ENCODE measurements at regions not wholly inside any gene's neighbourhood (a gene's known extent, or its start where the extent isn't known, plus 50 kb on each side); places are given as distances from the start of the nearest gene placed in this dataset.

- ChIA-PET POLR2A (no interaction called here), CTCF (no interaction called here)
- no peak for DNase-seq (ENCODE audit: low read depth, low spot score)
- TF ChIP-seq, protein P1, sequence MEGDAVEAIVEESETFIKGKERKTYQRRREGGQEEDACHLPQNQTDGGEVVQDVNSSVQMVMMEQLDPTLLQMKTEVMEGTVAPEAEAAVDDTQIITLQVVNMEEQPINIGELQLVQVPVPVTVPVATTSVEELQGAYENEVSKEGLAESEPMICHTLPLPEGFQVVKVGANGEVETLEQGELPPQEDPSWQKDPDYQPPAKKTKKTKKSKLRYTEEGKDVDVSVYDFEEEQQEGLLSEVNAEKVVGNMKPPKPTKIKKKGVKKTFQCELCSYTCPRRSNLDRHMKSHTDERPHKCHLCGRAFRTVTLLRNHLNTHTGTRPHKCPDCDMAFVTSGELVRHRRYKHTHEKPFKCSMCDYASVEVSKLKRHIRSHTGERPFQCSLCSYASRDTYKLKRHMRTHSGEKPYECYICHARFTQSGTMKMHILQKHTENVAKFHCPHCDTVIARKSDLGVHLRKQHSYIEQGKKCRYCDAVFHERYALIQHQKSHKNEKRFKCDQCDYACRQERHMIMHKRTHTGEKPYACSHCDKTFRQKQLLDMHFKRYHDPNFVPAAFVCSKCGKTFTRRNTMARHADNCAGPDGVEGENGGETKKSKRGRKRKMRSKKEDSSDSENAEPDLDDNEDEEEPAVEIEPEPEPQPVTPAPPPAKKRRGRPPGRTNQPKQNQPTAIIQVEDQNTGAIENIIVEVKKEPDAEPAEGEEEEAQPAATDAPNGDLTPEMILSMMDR (IDR thresholded peaks at IDR 0.05; ENCODE audit: low read depth, low read length): no peak
- H3K9me3 ChIP-seq (ENCODE audit: control insufficient read depth, insufficient read depth, low read length): no peaks in the 10 kb centered on the region
- H3K27me3 ChIP-seq (ENCODE audit: control insufficient read depth, insufficient read depth, low read length): no peaks in the 10 kb centered on the region
- no peak overlapping the region for H3K4me3 ChIP-seq (ENCODE audit: low read depth, low read length)
- H3K27ac ChIP-seq (ENCODE audit: low read depth, low read length): no peak overlapping the region
Measured at GRCh38 chr20:6360766-6361165, 237.9 kb upstream of the FERMT1 start.

- Histone ChIP-seq H3K4me3 (ENCODE audit: low read depth, low read length) (no peak overlapping the region), H3K27me3 (ENCODE audit: control insufficient read depth, insufficient read depth, low read length) (no peaks in the 10 kb centered on the region), H3K27ac (ENCODE audit: low read depth, low read length) (no peak overlapping the region), H3K9me3 (ENCODE audit: control insufficient read depth, insufficient read depth, low read length) (no peaks in the 10 kb centered on the region)
- POLR2A ChIA-PET: no interaction called here
- DNase-seq (ENCODE audit: low read depth, low spot score): no peak
- TF ChIP-seq, protein P1 (IDR thresholded peaks at IDR 0.05; ENCODE audit: low read depth, low read length): no peak
- CTCF ChIA-PET: no interaction called here
Measured at GRCh38 chr20:6355754-6356451, 233.1 kb upstream of the FERMT1 start.

DNA sequence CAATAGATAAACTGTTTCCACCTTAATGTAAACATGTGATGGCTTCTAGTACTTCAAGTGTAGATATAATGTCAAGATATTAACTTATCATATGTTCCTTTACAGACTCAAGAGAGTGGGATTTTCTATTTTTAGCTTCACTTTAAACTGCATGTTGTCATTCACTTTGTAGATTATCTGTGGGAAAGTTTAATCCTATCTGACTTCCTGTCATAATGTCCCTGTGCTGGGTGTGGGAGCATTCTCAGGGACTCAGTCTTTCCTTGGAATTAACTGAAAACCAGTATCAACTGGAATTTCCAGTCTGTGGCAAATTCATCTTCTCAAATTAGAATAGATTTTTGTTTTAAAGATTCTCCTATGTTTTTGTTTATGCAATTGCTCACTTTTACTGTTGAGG, 226.1 kb upstream of the FERMT1 start:
- Histone ChIP-seq H3K9me3 (ENCODE audit: control insufficient read depth, insufficient read depth, low read length) (no peaks in the 10 kb centered on the region), H3K27ac (ENCODE audit: low read depth, low read length) (no peak overlapping the region), H3K27me3 (ENCODE audit: control insufficient read depth, insufficient read depth, low read length) (no peaks in the 10 kb centered on the region), H3K4me3 (ENCODE audit: low read depth, low read length) (no peak overlapping the region)
- ChIA-PET CTCF (interaction anchor here (1.4 kb wide), 1 partner anchor 33 kb away, joined by 4 read pairs; no protein-coding TSS in a partner anchor), POLR2A (no interaction called here)
- no peak for DNase-seq (ENCODE audit: low read depth, low spot score)
- TF ChIP-seq, protein P1 (IDR thresholded peaks at IDR 0.05; ENCODE audit: low read depth, low read length): no peak

DNA sequence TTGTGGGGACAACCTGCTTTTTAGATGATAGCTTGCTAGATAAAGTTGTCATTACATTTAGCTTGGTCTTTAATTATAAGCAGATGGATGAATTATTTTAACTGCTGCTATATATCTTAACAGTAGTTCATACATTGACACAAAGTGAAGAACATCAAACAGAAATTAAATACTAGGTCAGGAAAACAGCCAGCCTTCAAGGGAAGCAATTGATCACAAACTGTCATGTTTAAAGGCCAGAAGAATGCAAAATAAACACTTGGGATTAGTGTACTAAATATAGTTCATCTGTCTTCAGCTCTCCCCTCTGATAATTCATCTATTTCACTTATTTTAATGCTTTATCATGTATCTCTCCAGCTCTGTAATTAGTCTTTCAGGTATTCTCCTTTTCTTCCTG, 225.1 kb upstream of the FERMT1 start:
- POLR2A ChIA-PET: no interaction called here
- CTCF ChIA-PET: no interaction called here

DNA sequence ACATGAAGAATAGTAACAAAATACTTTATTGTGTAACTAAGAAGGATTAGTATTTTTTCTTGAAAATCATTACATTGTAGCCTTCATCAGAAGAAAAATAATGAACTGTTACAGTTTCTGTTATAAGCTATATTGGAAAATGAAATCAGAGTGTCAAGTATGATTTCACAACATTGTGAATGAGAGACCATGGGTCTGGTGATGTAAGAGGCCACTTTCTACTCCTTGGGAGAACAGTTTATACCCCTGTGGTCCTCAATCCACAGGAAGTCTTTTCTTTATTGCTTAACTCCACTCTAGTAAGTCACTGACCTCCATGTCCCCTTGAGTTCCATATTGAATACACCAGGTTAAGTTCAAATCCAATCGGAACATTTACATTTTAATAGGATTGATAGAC, 218.7 kb upstream of the FERMT1 start:
- Histone ChIP-seq H3K27me3 (ENCODE audit: control insufficient read depth, insufficient read depth, low read length) (no peaks in the 10 kb centered on the region), H3K27ac (ENCODE audit: low read depth, low read length) (no peak overlapping the region), H3K4me3 (ENCODE audit: low read depth, low read length) (no peak overlapping the region), H3K9me3 (ENCODE audit: control insufficient read depth, insufficient read depth, low read length) (no peaks in the 10 kb centered on the region)
- TF ChIP-seq, protein P1 (IDR thresholded peaks at IDR 0.05; ENCODE audit: low read depth, low read length): no peak
- CTCF ChIA-PET: interaction anchor here (1.6 kb wide), 1 partner anchor 76 kb away, joined by 6 read pairs; no protein-coding TSS in a partner anchor
- POLR2A ChIA-PET: no interaction called here
- DNase-seq (ENCODE audit: low read depth, low spot score): no peak

More for the DNA sequence above, 225.1 kb upstream of the FERMT1 start:
- no peak for DNase-seq (ENCODE audit: low read depth, low spot score)
- Histone ChIP-seq H3K27me3 (ENCODE audit: control insufficient read depth, insufficient read depth, low read length) (no peaks in the 10 kb centered on the region), H3K9me3 (ENCODE audit: control insufficient read depth, insufficient read depth, low read length) (no peaks in the 10 kb centered on the region), H3K27ac (ENCODE audit: low read depth, low read length) (no peak overlapping the region), H3K4me3 (ENCODE audit: low read depth, low read length) (no peak overlapping the region)
- TF ChIP-seq, protein P1 (IDR thresholded peaks at IDR 0.05; ENCODE audit: low read depth, low read length): no peak

All from AG04450 (cell line).